ENCODE measurements at regions not wholly inside any gene's neighbourhood (a gene's known extent, or its start where the extent isn't known, plus 50 kb on each side); places are given as distances from the start of the nearest gene placed in this dataset.

DNA sequence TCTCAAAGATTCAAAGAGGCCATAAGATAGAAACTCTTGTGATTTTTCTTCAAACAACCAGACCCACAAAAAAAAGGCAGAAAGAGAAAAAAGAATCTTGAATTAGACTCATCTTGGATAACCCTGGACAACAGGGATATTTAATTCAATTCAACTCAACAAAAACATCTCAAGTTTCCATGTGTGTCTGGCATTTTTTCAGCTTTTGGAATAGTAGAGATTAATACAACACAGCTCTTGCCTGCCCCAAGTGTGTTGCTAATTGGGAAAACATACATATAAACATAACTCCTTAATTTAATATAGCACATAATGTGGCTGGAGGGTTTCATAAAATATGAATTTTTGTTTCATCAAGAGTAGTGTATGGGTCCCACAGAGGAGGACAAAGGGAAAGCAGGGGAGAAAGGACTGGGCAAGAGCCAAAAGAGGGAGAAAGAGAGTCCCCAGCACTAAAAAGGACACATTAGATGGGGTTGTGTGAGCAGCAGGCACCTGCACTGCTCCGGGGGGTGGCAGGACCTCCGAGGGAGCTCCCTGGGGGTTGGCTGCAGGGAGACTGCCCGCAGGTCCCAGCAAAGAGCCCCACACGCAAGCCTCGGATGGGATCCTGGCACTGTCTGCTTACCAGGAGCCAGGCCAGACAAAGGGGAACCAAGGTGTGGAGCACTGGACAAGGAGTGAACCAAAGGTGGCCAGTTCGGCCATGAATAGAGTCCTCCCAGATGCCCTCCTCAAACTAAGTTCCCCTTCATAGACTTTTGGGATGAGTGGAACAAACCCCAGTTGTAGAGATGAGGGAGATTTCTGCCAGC lies 65.6 kb upstream of the TMEM72 start:
- Histone ChIP-seq H3K27me3 (no peaks in the 10 kb centered on the region), H3K4me1 (no peaks in the 10 kb centered on the region), H3K36me3 (peaks cover 0 to 14% (median 0%) of the 10 kb centered on the region in 3 donors), H3K4me3 (no peak overlapping the region), H3K27ac (no peak overlapping the region), H3K9me3 (peaks cover 0 to 9% (median 0%) of the 10 kb centered on the region in 4 donors)
- no peak for DNase-seq (ENCODE audit: low spot score in 2 of 2)
- TF ChIP-seq POLR2A (IDR thresholded peaks at IDR 0.05) (no peak), EP300 (IDR thresholded peaks at IDR 0.05) (no peak)
- TF ChIP-seq, protein P1, sequence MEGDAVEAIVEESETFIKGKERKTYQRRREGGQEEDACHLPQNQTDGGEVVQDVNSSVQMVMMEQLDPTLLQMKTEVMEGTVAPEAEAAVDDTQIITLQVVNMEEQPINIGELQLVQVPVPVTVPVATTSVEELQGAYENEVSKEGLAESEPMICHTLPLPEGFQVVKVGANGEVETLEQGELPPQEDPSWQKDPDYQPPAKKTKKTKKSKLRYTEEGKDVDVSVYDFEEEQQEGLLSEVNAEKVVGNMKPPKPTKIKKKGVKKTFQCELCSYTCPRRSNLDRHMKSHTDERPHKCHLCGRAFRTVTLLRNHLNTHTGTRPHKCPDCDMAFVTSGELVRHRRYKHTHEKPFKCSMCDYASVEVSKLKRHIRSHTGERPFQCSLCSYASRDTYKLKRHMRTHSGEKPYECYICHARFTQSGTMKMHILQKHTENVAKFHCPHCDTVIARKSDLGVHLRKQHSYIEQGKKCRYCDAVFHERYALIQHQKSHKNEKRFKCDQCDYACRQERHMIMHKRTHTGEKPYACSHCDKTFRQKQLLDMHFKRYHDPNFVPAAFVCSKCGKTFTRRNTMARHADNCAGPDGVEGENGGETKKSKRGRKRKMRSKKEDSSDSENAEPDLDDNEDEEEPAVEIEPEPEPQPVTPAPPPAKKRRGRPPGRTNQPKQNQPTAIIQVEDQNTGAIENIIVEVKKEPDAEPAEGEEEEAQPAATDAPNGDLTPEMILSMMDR (IDR thresholded peaks at IDR 0.05), result no peak
- 85 to 89% methylated on average over 6 of the region's 6 CpGs for WGBS, 2 donors

DNA sequence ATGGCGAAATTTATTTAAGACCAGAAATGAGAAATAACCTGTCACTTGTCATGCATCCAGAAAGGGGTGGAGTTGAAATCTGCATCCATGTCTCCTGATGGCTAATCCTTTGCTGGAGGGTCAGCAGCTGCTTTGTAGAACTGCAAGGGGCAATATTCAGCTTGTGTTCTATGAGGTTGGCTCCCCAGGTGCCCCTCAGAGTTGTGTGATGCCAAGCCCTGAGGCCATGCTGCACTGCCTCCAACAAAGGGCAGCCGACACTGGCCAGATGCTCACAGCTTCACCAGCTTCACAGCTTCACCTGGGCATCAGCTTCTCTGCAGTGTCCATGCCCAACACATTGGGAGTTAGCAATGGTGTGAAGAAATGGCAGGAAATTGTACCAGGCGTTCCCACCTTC lies 64.0 kb upstream of the TMEM72 start:
- no peak for DNase-seq (ENCODE audit: low spot score in 2 of 2)
- peaks cover 0 to 9% (median 0%) of the 10 kb centered on the region in 4 donors for H3K9me3 ChIP-seq
- no peaks in the 10 kb centered on the region for H3K27me3 ChIP-seq
- H3K4me1 ChIP-seq, result no peaks in the 10 kb centered on the region
- no peak overlapping the region for H3K27ac ChIP-seq
- peaks cover 0 to 14% (median 0%) of the 10 kb centered on the region in 3 donors for H3K36me3 ChIP-seq
- no peak for TF ChIP-seq EP300 (IDR thresholded peaks at IDR 0.05)
- TF ChIP-seq, protein P1 (IDR thresholded peaks at IDR 0.05), result no peak
- no peak for TF ChIP-seq POLR2A (IDR thresholded peaks at IDR 0.05)
- no peak overlapping the region for H3K4me3 ChIP-seq
- WGBS, 2 donors, result 95 to 96% methylated on average over 3 of the region's 3 CpGs

DNA sequence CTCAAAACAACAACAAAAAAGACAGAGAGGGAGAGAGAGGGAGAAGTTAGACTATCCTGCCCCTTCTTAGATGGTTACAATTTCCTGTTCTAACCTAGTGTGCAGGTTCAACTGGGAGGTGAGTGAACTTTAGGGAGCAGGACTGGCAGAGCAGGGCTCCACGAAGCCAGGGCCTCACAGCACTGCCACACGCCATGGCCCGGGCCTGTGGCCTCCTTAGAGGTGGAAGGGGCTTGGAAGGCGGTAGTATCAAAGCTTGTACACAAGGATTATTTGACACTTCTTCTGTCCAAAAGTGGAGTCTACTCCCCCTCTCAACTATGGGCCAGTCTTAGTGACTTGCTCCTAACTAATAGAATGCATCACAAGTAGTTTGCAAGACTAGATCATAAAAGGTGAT lies 62.9 kb upstream of the TMEM72 start:
- no peak overlapping the region for H3K27ac ChIP-seq
- DNase-seq (ENCODE audit: low spot score in 2 of 2), result no peak
- peaks cover 0 to 1% (median 0%) of the 10 kb centered on the region in 4 donors for H3K4me1 ChIP-seq
- no peaks in the 10 kb centered on the region for H3K27me3 ChIP-seq
- H3K9me3 ChIP-seq, result peaks cover 0 to 9% (median 0%) of the 10 kb centered on the region in 4 donors
- TF ChIP-seq EP300 (IDR thresholded peaks at IDR 0.05) (no peak), POLR2A (IDR thresholded peaks at IDR 0.05) (no peak)
- TF ChIP-seq, protein P1 (IDR thresholded peaks at IDR 0.05), result no peak
- H3K4me3 ChIP-seq, result no peak overlapping the region
- H3K36me3 ChIP-seq, result peaks cover 0 to 14% (median 0%) of the 10 kb centered on the region in 3 donors
- WGBS, 2 donors, result 89 to 98% methylated on average over 4 of the region's 4 CpGs

DNA sequence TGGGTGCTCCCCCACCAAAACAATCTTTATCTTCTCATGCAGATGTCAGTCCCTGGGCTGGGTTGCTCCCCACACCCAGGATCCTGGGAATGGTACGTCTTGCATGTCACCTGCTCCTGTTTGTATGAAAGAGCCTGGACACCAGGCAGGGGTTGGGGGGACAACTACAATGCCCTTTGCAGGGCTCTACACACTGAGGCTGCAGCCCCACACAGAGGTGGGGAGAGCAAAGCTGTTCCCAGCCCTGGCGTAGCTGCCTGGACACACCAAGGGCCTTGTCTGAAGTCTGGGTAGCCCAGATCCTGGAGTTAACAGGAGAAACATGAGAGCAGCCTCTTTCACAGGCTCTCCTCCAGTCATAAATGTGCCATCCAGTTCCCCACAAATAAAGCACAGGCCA lies 61.2 kb upstream of the TMEM72 start:
- Histone ChIP-seq H3K4me3 (no peak overlapping the region), H3K4me1 (peaks cover 0 to 7% (median 2%) of the 10 kb centered on the region in 4 donors), H3K27me3 (no peaks in the 10 kb centered on the region), H3K27ac (no peak overlapping the region), H3K36me3 (peaks cover 0 to 14% (median 0%) of the 10 kb centered on the region in 3 donors), H3K9me3 (peaks cover 0 to 9% (median 0%) of the 10 kb centered on the region in 4 donors)
- TF ChIP-seq EP300 (IDR thresholded peaks at IDR 0.05), result no peak
- TF ChIP-seq POLR2A (IDR thresholded peaks at IDR 0.05), result no peak
- TF ChIP-seq, protein P1 (IDR thresholded peaks at IDR 0.05), result no peak
- no peak for DNase-seq (ENCODE audit: low spot score in 2 of 2)
- WGBS, 2 donors, result 86 to 100% methylated on average over 2 of the region's 2 CpGs

DNA sequence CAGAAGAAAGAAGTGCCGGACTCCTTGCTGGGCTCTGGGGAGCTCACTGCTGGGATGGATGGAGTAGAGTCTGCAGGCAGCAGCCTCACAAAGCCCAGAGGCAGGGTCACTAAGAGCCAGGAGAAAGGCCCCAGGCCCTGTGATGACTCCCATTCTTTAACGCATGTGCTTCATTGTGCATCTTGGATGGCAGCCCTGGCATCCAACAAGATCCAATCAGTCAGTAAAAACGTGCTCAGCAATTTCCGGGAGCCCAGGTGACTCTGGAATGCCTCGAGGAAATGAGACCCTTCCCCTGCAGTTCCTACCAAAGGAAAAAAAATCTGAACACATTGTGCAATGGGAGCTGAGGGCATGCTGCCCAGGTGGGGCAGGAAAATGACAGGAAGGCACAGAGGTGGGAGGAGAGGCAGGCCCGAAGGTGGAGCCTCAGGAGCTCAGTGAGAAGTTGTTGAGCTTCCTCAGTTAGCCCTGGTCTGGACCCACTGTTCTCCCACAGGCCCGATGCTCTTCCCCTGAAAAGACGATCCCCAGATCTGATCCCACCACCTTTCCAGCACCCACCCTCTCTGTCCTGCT lies 60.7 kb upstream of the TMEM72 start:
- peaks cover 0 to 14% (median 0%) of the 10 kb centered on the region in 3 donors for H3K36me3 ChIP-seq
- peaks cover 0 to 10% (median 2%) of the 10 kb centered on the region in 4 donors for H3K4me1 ChIP-seq
- H3K9me3 ChIP-seq, result peaks cover 0 to 9% (median 0%) of the 10 kb centered on the region in 4 donors
- no peak overlapping the region for H3K4me3 ChIP-seq
- H3K27me3 ChIP-seq, result no peaks in the 10 kb centered on the region
- no peak overlapping the region for H3K27ac ChIP-seq
- 79 to 85% methylated on average over 8 of the region's 8 CpGs for WGBS, 2 donors
- TF ChIP-seq EP300 (IDR thresholded peaks at IDR 0.05), result no peak
- TF ChIP-seq, protein P1 (IDR thresholded peaks at IDR 0.05), result no peak
- no peak for TF ChIP-seq POLR2A (IDR thresholded peaks at IDR 0.05)
- no peak for DNase-seq (ENCODE audit: low spot score in 2 of 2)
